Brain microvascular endothelial cell (primary cell): ENCODE measurements at regions not wholly inside any gene's neighbourhood (a gene's known extent, or its start where the extent isn't known, plus 50 kb on each side); places are given as distances from the start of the nearest gene placed in this dataset.

Source experiments
- DNase-seq: peaks from one replicate; pipeline ENCODE4 v3.0.0-alpha.2; 2020
- H3K27ac ChIP-seq: fragments of 250-450 bp; sonication (Bioruptor Pico); 2 replicates; pipeline ENCODE4 v1.5.1; 2020; ENCODE audit warnings: mild to moderate bottlenecking, moderate library complexity
- H3K27me3 ChIP-seq: fragments of 250-450 bp; sonication (Bioruptor Pico); replicated peaks from 2 replicates; pipeline ENCODE4 v1.5.1; 2020; ENCODE audit warnings: mild to moderate bottlenecking
- H3K36me3 ChIP-seq: fragments of 250-450 bp; sonication (Bioruptor Pico); replicated peaks from 2 replicates; pipeline ENCODE4 v1.5.1; 2020; ENCODE audit warnings: mild to moderate bottlenecking
- H3K4me3 ChIP-seq: 2 replicates; pipeline ENCODE4 v1.5.1; 2011; ENCODE audit warnings: low read depth, mild to moderate bottlenecking, control low read depth, low read length, moderate library complexity
- CTCF ChIP-seq: IDR thresholded peaks from 2 replicates; pipeline ENCODE4 v1.5.1; 2011; ENCODE audit warnings: low read depth, mild to moderate bottlenecking, moderate library complexity, low read length, control low read depth, inconsistent platforms; ENCODE audit errors: missing control alignments
- in situ Hi-C: cut with HindIII; loops from 2 replicates; pipeline ENCODE4 v1.10.0; 2017; ENCODE audit warnings: low sequenced_read_pairs, low pct_ligation_motif_present

- H3K27me3 ChIP-seq = no peaks in the 10 kb centered on the region
- TF ChIP-seq CTCF = no peak
- H3K36me3 ChIP-seq = no peaks in the 10 kb centered on the region
- H3K27ac ChIP-seq = no peak overlapping the region
- DNase-seq = no peak
- in situ Hi-C loops = no loop called here
- no peak overlapping the region for H3K4me3 ChIP-seq
These were observed 109.0 kb upstream of the GATA6 start for GRCh38 chr18:22060361-22060760.

GRCh38 chr18:22063102-22063501 is 106.3 kb upstream of the GATA6 start:
- in situ Hi-C loops = no loop called here
- Histone ChIP-seq H3K27me3 (no peaks in the 10 kb centered on the region), H3K4me3 (no peak overlapping the region), H3K27ac (no peak overlapping the region), H3K36me3 (no peaks in the 10 kb centered on the region)
- no peak for DNase-seq
- TF ChIP-seq CTCF = no peak

GRCh38 chr18:22063672-22064071 is 105.7 kb upstream of the GATA6 start:
- no peak for DNase-seq

GRCh38 chr18:22064581-22064980 is 104.8 kb upstream of the GATA6 start:
- H3K27ac ChIP-seq = no peak overlapping the region
- TF ChIP-seq CTCF = no peak
- DNase-seq = no peak
- no peak overlapping the region for H3K4me3 ChIP-seq
- no peaks in the 10 kb centered on the region for H3K27me3 ChIP-seq
- in situ Hi-C loops = no loop called here
- no peaks in the 10 kb centered on the region for H3K36me3 ChIP-seq

More at GRCh38 chr18:22063672-22064071, 105.7 kb upstream of the GATA6 start:
- in situ Hi-C loops = no loop called here
- no peaks in the 10 kb centered on the region for H3K36me3 ChIP-seq
- no peak for TF ChIP-seq CTCF
- H3K27ac ChIP-seq = no peak overlapping the region
- H3K4me3 ChIP-seq = no peak overlapping the region
- H3K27me3 ChIP-seq = no peaks in the 10 kb centered on the region

- no peak for DNase-seq
- no peak for TF ChIP-seq CTCF
- in situ Hi-C loops = no loop called here
- no peaks in the 10 kb centered on the region for H3K27me3 ChIP-seq
- H3K36me3 ChIP-seq = no peaks in the 10 kb centered on the region
- H3K27ac ChIP-seq = no peak overlapping the region
- H3K4me3 ChIP-seq = no peak overlapping the region
These were observed 104.1 kb upstream of the GATA6 start for GRCh38 chr18:22065311-22065710.

- in situ Hi-C loops = no loop called here
- Histone ChIP-seq H3K36me3 (no peaks in the 10 kb centered on the region), H3K27me3 (no peaks in the 10 kb centered on the region), H3K4me3 (no peak overlapping the region), H3K27ac (no peak overlapping the region)
- DNase-seq = no peak
- TF ChIP-seq CTCF = no peak
These were observed 103.3 kb upstream of the GATA6 start for GRCh38 chr18:22066083-22066485.
